HG03045 (cell line): ENCODE measurements at regions not wholly inside any gene's neighbourhood (a gene's known extent, or its start where the extent isn't known, plus 50 kb on each side); places are given as distances from the start of the nearest gene placed in this dataset.
"Not testable (repeated sequence)": the region's sequence is repeated elsewhere in the genome, so short reads cannot be mapped to it uniquely, and the experiment has no call there.

ENCODE experiments used
- ATAC-seq: cut with Tn5 transposase; IDR thresholded peaks from one replicate; pipeline ENCODE4 v1.9.1; 2021; ENCODE audit warnings: mild to moderate bottlenecking, moderate library complexity; ENCODE audit not compliant: unreplicated experiment

- ATAC-seq: no peak
Observed at GRCh38 chr4:174183259-174183658, 100.2 kb downstream of the FBXO8 start.

- no peak for ATAC-seq
Observed at GRCh38 chr4:174181827-174182226, 101.6 kb downstream of the FBXO8 start.

- ATAC-seq: no peak
Observed at GRCh38 chr4:174177536-174177935, 105.9 kb downstream of the FBXO8 start.

DNA sequence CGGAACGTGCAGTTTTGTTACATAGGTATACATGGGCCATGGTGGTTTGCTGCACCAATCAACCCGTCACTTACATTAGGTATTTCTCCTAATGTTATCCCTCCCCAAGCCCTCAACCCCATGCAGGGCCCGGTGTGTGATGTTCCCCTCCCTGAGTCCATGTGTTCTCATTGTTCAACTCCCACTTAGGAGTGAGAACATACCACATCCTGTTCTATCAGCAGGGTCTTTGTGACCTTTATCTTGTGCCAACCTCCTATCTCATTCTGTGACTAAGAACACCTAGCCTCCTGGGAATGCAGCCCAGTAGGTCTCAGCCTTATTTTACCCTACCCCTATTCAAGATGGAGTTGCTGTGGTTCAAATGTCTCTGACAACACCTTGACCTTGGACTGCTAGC lies 107.6 kb downstream of the FBXO8 start:
- ATAC-seq: not testable (repeated sequence)

- ATAC-seq: no peak
Observed at GRCh38 chr4:174173360-174173759, 110.1 kb downstream of the FBXO8 start.

DNA sequence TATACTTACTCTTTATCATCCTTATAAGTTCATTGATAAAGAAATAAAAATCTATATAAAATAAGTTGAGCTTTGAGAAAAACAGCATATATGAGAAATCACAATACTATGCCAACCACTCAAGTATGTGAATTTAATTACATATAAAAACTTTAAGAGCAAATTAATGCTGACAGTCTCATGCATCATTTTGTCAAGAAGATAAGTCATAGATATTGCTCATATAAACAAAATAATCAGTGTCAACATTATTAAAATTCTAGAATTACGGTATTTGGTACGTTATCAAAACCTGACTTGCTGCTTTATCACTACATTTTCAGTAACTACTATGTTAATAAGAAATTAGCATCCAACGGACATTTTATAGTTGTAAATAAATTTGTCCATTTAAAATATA lies 111.2 kb downstream of the FBXO8 start:
- no peak for ATAC-seq

DNA sequence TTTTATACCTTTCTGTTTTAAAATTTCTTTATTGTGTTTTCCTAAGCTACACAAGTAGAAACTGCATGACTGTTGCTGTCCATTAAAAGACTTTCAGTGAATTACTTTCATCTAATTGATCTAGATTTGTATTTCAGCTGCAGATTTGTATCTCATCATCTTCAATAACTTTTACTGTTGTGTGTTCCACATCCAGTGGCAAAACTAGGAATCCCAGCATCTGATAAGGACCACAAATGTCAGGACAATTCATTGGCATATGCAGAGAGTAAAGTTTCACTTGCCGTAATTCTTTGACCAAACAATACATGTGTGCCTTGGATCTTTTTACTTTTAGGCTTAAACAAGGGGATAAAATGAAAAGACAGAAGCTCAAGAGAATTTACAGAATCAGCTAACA lies 112.6 kb downstream of the FBXO8 start:
- no peak for ATAC-seq

DNA sequence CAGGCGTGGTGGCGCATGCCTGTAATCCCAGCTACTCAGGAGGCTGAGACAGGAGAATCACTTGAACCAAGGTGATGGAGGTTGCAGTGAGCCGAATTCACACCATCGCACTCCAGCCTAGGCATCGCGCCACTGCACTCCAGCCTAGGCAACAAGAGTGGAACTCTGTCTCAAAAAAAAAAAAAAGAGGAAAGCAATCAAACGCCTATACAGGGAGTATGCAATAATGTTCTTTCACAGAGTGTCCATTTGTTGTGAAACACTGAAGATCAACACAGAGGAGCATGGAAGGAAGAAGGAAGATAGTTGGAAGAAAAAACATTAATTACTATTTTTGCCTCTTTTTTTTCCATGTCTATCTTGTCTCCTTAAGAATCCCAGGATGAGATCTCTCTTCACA lies 113.4 kb downstream of the FBXO8 start:
- ATAC-seq: no peak

GRCh38 chr4:174157106-174157607 lies 126.3 kb downstream of the FBXO8 start:
- ATAC-seq: no peak

DNA sequence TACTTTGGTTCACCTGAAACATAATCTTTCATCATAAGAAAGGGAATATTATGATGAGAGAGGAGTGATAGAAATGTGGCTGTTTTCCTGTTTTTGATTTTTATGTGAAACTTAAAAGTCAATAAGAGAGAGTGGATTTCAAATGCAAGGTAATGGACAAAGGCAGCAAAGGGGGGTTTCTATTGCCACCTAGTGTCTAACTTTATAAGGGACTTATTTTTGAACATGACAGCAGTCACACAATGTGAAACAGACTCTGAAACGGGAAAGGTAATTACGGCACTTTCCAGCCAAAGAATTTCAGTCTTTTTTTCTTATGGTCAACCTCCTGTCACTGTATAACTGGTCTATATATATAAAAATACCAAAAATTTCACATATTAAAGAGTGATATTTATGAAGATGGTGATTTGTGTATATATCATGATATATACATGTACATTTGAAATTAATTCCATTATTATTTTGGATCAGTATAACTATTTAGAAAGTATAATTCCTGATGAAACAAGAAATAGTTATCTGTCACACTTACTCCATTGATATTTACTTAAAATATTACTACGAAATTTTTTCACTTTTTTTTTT lies 127.1 kb downstream of the FBXO8 start:
- peak; percentile 72 for ATAC-seq

- ATAC-seq: no peak
Observed at GRCh38 chr4:174154215-174154854, 129.1 kb downstream of the FBXO8 start.

GRCh38 chr4:174152717-174153466 lies 130.6 kb downstream of the FBXO8 start:
- no peak for ATAC-seq

DNA sequence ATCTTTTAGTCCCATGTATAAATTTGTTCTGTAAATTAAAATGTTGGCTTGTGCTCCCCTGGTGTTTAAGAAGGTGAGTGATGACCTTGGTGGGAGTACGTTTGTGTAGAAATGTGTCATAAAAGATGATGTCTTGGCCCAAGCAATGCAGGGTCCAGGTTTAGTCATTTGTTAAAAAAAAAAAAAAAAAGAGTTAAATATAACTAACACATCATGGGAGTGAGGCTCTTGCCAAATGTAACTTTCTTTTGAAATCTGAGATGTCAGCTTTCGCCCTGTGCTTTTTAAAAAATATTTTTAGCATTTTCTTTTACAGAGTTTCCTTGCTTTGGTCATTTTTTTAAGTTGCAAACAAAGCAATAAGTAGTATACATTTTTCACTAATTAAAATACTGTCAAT lies 135.6 kb downstream of the FBXO8 start:
- ATAC-seq: no peak

DNA sequence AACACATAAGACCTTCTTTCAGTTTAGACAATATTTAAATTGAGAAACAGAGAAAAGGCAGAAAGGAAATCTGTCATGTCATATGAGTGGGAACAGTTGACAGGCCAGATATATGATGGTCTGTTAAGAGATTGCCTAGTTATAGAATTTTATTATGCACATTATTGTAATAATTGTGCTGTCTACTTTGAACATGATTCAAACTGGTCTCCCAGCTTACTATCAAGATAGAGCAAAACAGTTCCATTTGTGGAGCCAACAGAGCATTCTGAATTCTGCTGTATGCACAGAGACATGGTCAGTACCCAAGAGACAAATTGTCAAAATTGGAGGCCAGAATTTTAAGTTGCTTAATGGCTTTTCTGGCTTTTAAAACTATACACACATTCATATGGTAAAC lies 139.4 kb downstream of the FBXO8 start:
- ATAC-seq: no peak

- ATAC-seq: no peak
Observed at GRCh38 chr4:174141876-174142275, 141.6 kb downstream of the FBXO8 start.

DNA sequence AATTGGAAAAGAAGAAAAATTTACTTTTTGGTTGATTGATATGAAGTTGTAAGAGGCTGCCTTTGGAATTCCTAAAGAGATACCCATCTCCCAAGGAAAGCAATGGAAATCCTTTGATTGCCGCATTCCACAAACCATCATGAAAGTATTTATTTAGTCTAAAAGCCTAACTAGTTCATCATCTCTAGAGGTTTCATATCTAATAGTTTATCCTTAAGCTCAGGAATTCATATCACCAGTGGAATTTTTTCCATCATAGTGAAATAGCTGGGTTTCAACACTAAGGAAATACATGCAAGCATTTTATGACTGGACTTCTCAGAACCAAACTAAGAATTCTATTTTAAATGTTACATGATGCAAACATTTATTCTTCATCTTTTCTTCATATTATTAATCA lies 144.9 kb downstream of the FBXO8 start:
- no peak for ATAC-seq

GRCh38 chr4:174137698-174138097 lies 145.8 kb downstream of the FBXO8 start:
- no peak for ATAC-seq

DNA sequence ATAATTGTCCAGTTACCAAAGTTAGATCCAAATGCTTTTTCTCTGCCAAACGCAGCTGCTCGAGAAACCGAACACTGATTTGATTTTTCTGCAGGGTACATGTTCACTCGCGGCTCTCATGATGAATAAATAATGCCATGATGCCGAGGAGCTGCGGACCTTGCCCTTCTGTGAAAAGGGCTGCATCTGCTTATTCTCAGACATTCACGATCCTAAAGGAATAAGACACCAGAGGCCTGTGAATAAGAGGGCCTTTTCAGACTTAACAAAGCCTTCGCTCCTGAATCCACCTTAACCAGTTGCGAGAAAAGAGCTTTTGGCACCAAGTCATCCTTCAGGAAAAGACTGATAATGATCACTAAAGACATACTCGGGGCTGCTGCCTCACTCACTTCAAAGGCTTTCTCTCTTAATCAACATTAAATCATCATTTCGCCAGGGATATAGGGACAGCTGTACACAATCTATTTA lies 147.5 kb downstream of the FBXO8 start:
- no peak for ATAC-seq

GRCh38 chr4:174135530-174135929 lies 147.9 kb downstream of the FBXO8 start:
- ATAC-seq: no peak

DNA sequence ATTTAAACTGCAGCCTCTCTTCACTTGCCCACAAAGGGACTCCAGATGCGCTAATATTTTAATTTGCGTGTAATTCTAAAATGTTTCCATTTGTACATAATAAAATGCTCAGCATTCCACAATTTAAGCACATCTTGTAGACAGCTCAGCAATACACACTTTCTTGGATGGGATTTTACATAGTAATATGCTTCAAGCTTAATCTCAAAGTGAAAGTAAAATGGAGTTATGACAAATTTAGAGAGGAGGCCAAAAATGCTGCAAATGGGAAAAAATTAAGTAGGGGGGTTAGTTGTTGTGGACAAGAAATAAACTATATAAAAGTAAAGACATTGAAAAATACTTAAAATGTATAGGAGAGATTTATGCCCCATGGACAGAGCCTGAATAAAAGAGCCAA lies 149.1 kb downstream of the FBXO8 start:
- no peak for ATAC-seq

- ATAC-seq: no peak
Observed at GRCh38 chr4:174133551-174133950, 149.9 kb downstream of the FBXO8 start.

DNA sequence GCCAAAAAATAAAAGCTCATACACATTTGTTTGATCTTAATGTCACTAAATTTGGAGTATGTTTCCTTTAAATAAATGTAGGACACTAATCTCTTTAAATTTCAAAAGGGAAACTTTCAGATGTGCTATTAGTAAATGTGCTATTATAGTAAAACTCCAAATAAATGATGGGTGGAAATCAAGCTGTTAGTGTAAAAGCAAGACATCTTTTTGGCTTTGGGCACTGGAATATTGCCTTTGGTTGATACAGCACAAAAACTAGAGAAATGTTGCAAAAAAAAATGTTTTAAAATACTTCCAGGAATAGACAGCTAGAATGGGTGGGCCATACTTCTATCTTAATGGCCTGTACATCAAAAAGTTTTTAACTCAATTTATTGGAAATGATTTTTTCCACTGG lies 151.6 kb downstream of the FBXO8 start:
- ATAC-seq: no peak
